ENCODE measurements at regions not wholly inside any gene's neighbourhood (a gene's known extent, or its start where the extent isn't known, plus 50 kb on each side); places are given as distances from the start of the nearest gene placed in this dataset.

DNA sequence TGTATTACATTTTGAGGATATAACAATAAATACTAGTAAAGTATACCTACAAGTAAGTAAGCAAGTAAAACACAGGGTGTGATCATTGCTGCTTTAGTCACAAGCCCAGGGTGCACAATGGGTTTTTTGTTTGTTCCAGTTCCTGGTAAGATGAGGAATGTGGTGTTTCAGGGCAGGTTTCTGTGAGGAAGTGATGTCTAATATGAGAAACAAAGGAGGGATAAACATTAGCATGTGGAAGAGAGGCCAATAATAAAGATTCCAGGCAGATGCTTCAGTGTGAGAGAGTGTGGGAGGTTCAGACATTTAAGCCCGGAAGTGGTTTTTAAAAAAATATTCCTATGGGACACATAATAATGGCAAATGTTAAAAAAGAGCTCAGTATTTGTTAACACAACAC is 808.1 kb upstream of the USP15 start:
- no peak for DNase-seq

DNA sequence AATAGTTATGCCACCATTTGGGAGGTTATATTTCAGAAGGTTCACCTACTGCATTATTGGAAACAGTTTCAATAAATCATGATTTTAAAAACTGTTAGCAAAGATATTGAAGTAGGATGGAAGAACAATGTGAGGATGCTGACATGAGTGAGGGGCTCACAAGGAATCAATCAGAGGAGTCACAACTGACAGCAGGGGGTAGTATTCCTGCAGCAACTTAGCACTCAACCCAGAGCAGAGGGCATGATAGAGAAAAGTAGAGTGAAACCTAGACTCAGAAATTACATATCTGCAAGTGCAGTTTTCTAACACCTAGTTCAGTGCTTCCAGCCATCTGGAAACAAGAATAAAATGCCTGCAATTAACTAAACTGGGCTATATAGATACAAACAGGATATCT is 772.5 kb upstream of the USP15 start:
- DNase-seq, result no peak

DNA sequence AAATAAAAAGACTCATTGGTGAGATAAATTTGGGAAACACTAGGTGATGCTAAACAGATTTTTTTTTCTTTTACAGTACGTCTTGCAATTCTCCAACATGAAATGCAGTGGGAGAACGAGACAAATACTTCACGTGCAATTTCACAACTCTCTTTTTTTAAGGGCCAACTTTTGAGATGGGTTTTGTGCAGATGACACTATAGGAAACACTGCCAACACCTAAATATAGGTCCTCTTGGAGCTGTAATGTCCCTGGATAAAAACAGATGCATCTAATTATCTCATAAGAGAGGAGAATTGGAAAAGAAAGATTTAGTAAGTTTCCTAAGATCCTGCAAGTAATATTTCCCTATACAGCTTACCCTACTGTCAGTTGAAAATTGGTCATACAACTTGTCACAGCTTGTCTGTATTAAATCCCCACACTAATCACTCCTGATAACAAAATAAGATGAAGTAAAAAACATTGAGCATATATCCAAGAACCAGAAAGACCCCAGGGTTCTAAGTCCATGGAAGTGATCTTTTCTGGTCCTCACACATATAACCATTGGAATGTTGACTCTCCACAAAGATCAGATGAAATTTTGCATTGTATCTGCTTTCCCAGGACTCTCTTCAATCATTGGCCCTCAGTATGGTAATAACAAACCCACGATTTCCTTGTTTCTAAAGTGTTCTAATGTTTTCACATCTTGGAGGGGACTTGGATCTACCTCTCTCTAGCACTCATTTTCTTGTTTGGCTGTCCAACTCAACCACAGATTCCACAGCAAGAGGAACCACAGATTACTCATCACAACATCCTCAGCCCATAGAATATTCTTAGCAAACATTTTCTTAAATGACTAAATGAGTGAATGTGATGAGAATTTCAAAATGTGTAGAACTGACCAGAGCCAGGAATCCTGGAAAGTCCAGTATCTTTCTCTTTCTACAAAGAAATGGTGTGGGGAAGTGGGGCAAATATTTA is 769.4 kb upstream of the USP15 start:
- peak; percentile 66 for DNase-seq

DNA sequence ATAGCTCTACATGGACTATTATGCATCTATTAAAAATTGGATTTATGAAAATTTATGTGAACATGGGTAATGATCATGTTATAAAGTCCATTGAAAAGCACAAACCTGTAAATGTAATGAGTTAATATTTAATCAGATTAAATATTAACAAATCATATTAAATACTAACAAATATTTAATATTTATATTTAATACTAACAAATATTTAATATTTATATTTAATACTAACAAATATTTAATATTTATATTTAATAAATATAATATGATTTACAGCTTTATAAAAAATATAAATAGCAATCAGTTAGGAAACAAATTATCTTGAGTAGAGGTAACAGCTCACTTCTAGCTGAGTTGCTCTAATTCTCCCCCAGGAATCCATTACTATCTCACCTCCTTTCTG is 758.0 kb upstream of the USP15 start:
- DNase-seq, result no peak

DNA sequence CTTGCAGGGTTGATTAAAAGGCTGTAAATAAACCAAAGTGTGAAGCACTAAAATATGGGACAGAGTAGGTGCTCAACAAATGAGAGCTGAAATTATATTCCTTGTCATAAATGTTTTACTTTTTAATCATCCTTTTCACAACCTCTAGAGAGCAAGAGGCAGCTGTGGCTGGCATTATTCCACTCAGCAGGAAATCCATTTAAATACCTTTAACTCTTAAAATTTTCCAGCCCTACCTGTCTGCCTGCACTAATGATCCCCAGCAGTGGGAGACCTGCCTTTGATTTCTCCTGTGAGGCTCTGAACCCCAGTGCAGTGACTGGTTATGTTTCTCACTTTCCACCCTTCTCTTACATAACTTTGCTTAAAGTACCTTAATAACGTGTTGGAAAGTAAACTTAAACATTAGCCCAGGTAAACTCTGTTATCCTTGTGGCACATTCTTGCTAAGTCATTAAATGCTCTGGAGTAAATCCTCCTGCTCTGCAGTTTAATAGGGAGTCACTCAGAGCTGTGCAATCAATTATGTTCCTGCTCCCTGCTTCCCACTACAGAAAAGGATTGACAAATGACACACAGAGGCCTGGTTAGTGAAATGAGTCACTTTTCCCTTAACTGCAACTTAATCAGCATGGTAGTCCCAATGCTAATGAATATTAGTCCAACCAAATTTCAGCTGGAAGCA is 755.7 kb upstream of the USP15 start:
- DNase-seq, result no peak

DNA sequence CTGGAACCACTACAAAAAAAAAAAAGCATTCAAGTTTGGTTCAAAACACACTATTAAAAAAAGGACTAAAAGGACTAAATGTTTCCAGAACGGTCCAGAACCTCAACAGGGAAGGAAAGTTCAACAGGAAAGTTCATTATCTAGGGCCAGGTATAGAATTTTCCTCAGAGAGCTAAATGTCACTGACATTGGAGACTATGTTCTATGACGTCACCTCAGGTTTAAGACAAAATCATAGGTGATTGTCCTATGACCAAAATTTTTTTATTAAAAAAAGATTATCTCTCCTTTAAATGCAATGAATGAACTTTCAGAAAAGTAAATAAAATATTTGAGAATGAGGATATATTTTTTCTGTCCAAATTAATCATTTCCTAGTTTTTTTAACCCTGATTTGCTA is 746.7 kb upstream of the USP15 start:
- no peak for DNase-seq

DNA sequence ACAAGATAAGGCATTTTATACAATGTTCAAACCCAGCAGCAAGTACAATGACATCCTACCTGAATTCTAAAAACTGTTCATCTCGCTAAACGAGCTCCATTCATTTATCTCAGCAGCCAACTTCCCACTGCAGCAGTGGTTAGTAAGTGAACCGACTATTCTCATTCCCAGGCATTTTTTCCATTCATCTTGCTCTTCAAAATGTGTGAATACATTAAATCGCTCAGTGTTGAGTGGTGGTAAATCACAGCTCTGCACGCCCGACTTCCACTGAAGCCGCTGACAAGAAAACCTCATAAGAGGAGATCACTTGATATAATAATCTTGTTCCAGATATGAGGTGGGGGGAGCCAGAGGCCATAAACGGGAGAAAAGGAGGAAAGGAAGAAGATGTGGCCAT is 746.2 kb upstream of the USP15 start:
- DNase-seq, result no peak

DNA sequence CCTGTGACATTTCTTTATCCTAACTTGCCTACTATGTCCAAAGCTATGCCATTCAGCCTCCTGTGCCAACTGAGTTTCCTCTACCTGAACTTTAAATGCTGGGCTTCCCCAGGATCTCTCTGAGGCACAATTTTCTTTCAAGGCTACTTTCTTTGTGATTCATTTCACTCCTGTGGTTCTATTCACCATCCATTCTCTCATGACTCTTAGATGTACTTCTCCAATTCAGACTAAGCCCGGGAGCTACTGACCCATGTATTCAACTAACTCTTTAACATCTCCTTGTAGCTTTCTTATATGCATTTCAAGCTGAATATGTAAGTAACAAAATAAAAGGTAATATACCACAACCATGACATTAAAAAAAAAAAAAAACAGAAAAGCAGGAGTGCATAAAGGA is 738.9 kb upstream of the USP15 start:
- no peak for DNase-seq

DNA sequence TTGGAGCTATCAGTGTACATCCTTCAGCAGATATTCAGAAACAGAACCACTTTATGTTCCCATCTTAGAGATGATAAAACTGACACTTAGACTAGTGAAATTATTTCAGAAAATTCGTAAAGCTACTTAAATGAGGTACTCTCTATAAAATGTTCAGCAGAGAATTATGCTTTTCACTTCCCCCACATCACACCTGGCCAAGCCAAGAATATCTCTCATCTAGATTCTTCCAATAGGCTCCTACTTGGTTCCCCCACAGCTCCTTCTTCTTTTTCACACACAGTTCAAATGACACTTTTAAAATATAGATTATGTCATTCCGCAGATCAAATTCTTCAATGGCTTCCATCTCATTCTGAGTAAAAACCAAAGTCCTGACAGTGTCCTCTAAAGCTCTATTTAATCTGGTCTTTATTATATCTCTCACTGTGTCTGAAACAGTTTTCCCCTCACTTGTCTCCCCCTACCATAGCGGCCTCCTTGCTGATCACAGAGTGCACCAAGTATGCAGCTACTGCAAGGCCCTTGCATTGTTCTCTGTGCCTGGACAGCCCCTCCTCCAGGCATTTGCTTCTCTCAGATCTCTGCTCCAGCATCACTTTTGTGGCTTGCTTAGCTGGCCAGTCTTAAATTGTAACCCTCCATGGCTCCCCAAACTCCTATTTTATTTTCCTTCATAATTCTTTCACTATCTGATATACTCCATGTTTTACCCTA is 736.8 kb upstream of the USP15 start:
- no peak for DNase-seq

DNA sequence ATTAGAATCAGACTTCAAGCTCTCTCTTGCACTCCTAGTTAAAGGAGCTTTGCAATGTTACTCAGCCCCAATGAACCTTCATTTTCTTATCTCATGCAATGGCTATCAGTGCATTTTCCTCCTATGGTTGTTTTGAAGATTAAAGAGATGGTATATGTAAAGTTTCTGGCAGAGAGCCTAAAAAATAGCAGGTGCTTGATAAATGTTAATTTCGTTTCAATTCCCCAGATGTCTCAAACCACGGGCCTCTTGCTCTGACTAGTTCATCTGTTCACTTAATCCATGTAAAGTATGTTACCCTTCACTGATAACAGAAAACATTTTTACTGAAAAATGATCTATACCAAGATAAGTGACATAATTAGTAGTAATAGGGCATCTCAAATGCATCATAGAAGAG is 735.4 kb upstream of the USP15 start:
- no peak for DNase-seq

DNA sequence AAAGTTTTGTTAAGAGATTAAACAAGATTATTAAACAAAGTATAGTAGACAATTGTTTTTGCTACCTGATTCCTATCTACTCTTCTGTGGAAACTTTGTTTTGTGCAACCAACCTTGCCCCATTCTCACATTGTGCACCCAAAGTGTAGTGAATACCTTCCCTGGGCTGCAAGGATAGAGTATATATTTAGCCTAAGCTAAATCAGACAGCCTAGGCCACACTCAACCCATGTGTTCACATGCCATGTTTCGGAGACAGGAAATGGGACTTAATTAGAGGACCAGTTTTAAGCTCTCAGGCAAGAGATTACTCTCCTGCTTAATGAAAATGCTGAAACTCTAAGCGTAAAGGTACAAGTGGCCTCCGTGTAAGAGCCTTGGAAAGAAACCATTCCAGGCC is 734.9 kb upstream of the USP15 start:
- no peak for DNase-seq

DNA sequence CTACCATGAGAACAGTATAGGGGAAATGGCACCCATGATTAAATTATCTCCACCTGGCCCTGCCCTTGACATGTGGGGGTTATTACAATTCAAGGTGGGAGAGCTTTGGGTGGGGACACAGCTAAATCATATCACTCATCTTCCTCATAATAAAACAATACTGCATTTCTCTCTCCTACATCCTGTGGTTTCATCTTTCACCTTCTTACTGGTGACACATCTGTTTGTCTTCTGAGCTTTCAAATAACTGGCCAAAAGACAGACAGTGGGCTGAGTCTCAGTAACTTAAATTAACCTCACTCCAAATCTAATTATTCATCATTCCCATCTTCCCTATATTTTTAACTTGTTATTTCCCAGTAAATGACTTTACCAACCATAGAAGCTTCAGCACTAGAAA is 729.7 kb upstream of the USP15 start:
- no peak for DNase-seq

DNA sequence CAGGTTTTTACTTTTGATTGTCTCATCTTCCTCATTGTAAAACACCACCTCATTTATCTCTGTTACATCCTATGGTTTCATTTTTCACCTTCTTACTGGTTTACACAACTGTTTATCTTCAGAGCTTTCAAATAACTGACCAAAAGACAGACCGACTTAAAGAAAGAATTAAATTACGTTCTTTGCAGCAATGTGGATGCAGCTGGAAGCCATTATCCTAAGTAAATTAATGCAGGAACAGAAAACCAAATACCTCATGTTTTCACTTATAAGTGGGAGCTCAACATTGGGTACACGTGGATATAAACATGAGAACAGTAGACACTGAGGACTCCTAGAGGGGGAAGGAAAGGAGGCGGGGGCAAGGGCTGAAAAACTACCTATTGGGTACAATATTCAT is 729.0 kb upstream of the USP15 start:
- no peak for DNase-seq

DNA sequence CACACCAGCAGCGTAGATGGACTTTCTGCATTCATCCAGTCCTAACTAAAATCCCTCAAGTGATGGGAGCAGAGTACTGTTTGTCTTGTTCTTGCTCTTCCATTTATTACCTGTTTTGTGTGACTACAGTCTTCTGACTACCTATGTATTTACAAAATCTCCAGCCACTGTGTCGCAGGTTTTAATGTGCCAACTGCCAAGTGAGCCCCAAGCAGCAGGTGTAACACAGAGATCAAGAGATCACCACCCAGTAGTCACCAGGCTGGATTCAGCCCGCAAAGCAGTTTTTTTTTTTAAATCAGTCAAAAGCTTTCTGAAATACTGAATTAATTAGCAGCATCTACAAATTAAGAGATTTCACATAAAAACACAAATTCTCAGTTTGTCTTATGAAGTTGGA is 724.1 kb upstream of the USP15 start:
- DNase-seq, result no peak

DNA sequence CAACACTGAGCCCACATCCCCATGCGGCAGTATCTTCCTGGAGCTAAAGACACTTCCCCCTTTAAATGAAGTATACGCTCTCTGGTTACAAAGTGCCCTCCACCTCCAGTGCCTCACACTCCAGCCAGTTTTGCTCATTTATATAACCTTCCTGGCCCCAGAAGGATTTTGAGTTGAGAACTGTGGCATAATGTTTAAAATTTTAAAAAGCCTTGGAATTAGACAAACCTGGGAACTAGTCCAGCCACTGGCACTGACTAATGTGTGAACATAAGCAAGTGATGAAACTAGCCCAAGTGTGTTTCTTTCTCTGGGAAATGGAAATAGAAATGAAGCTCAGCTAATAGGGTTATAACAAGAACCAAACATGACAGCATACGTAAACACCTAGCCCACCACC is 723.7 kb upstream of the USP15 start:
- DNase-seq, result no peak

DNA sequence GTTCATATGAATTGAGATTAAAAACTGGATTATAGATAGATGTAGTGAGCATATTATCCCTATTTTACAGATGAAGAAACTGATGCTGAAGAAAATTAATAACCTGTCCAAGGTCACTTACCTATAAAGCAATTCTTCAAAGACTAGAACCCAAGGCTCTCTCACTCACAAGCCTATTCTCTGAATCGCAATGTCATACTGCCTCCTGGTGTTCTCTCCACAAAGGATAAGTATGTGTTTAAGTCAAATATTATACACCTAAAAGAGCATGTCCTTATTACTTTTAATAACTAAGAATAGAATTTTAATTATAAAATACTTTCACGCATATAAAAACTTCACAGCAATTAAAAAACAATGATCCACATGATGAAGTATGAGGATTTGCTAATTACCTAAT is 721.3 kb upstream of the USP15 start:
- DNase-seq, result no peak

DNA sequence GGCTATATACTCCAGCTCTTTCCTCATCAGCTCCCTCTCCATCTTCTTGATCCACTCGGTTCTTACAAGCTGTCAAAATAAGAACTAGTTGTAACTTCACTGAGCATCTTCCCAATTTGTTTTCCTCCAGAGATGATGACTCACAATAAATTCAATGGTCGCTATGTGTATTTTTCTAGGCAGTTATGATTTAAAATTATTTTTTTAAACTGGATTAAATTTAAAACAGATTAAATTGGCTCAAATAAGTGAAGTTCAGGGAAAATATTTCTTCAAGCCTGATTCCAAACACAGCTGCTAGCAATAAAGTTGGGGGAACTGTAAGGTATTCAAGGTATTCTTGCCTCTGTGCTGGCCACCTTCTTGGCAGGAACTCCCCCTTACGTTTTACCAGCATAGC is 717.7 kb upstream of the USP15 start:
- peak; percentile 21 for DNase-seq

DNA sequence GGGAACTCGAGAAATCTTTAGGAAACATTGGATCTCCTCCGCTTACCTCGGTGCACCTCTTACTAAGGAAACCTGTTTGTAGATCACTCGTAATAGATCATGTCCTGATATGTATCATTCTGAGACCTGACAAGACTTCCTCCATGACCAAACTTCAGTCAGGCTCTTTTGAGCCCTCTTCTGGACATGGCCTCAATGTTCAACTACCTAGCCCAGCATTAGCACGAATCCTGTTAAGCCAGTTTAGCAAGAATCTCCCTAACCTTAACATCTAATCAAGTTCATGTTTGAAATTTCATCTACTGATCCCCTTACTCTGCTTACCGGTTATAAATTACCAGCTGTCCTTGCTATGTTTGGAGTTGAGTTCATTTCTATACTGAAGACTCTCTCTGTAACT is 713.9 kb upstream of the USP15 start:
- no peak for DNase-seq

DNA sequence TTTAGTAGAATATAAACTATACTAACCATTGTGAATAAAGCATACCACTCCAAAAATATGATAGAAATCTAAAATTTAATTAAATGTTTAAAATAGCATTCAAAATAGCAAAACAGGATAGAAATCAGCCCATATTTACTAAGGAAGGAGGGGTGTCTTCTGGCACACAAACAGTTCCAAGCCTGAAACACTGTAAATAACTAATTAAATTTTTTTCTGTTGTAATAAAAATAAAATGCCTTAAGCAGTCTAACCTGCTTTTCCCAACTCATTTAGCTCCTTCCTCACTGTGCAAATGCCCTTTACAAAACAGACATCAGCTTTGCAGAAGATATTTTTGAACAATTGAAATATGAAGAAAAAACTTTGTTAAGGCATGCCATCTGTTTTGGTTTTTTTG is 707.1 kb upstream of the USP15 start:
- no peak for DNase-seq

DNA sequence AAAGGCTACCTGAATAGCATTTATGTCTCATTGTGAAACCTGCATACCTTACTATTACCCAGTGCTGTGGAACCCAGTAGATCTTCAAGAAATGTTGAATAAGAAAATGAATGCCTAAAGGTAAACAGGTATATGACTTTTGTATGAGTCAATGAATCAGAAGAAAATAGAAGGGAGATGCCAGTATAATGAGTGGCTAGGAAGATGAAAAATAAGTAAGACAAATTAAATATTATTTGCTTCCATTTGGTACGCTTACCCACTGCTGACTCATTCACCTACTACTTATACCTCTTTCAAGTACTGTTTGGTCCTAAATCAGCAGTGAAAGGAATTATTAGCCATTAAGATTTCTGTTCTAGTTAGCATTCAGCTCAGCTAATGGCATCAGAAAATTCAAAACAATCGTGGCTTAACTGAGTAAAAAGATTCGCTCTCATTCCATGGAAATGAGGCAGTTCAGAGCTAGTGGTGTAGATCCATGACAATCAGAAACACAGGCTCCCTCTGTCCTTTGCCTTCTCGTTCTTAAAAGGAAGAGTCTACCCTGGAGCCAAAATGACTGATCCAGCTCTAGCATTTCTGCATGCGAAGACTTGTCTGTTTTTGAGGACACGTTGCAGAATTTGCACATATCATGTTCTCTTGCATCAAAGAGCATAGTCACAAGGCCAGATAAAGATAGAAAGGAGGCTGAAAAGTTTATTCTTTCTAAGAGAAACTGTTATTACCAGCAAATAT is 705.8 kb upstream of the USP15 start:
- DNase-seq, result no peak

DNA sequence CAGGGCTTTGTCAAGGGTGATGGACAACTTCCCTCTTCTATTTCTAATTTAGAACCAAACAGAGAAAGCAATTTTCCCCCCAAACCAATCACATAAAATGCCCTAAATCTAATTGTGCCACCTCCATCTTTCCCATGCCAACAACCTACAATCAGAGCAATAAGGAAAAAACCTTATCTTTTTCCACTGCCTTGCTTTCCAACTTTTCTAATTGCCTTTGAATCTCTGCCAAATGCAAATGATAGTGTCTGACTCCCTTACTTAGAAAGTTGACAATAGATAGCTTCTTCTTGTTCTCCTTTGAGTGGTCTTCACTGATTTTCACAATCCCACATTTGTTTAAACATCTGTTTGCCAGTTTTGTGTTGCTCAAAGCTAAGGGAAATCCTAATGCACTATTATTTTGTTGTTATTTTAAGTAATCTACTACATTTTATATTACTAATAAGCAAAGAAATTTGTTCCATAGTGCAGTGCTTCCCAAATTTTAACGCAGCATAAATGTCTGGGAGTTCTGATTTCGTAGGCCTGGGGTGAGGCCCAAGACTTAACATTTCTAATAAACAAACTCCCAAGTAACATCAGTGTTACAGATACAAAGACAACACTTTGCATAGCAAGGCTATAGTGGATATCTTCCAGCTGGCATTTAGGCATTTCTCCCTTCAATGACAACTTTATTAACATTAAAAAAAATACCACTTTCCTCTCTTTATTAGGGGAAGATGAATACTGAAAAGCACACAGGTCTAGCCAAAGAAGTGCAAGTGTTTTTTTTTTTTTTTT is 696.3 kb upstream of the USP15 start:
- no peak for DNase-seq

Measured in muscle of arm (tissue), 1 donor.